Osteocyte (in vitro differentiated cells): ENCODE measurements at regions not wholly inside any gene's neighbourhood (a gene's known extent, or its start where the extent isn't known, plus 50 kb on each side); places are given as distances from the start of the nearest gene placed in this dataset.

Experiments
- DNase-seq: peaks from one replicate; pipeline ENCODE4 v3.0.0; 2021; ENCODE audit warnings: mixed read lengths; ENCODE audit not compliant: unreplicated experiment; ENCODE audit errors: extremely low spot score
- H3K27ac Mint-ChIP-seq: one replicate; pipeline ENCODE4 v1.8.0; 2021; ENCODE audit warnings: mild to moderate bottlenecking, mixed read lengths; ENCODE audit not compliant: unreplicated experiment
- H3K27me3 Mint-ChIP-seq: one replicate; pipeline ENCODE4 v1.8.0; 2021; ENCODE audit warnings: mixed read lengths; ENCODE audit not compliant: unreplicated experiment
- H3K36me3 Mint-ChIP-seq: one replicate; pipeline ENCODE4 v1.8.0; 2021; ENCODE audit warnings: mixed read lengths; ENCODE audit not compliant: unreplicated experiment
- H3K4me1 Mint-ChIP-seq: one replicate; pipeline ENCODE4 v1.8.0; 2021; ENCODE audit warnings: mixed read lengths; ENCODE audit not compliant: unreplicated experiment
- H3K4me3 Mint-ChIP-seq: one replicate; pipeline ENCODE4 v1.8.0; 2021; ENCODE audit warnings: mild to moderate bottlenecking, moderate library complexity, mixed read lengths; ENCODE audit not compliant: unreplicated experiment
- H3K9me3 Mint-ChIP-seq: one replicate; pipeline ENCODE4 v1.8.0; 2021; ENCODE audit warnings: mixed read lengths; ENCODE audit not compliant: unreplicated experiment
- CTCF ChIP-seq: fragments of 200-600 bp; sonication (generic); IDR thresholded peaks from 2 replicates; pipeline ENCODE4 v1.5.0; 2021; ENCODE audit warnings: antibody characterized with exemption, mild to moderate bottlenecking, moderate library complexity

GRCh38 chr20:46811224-46812084 lies 83.2 kb upstream of the EYA2 start:
- no peak for TF ChIP-seq CTCF
- no peaks in the 10 kb centered on the region for H3K36me3 Mint-ChIP-seq

DNA sequence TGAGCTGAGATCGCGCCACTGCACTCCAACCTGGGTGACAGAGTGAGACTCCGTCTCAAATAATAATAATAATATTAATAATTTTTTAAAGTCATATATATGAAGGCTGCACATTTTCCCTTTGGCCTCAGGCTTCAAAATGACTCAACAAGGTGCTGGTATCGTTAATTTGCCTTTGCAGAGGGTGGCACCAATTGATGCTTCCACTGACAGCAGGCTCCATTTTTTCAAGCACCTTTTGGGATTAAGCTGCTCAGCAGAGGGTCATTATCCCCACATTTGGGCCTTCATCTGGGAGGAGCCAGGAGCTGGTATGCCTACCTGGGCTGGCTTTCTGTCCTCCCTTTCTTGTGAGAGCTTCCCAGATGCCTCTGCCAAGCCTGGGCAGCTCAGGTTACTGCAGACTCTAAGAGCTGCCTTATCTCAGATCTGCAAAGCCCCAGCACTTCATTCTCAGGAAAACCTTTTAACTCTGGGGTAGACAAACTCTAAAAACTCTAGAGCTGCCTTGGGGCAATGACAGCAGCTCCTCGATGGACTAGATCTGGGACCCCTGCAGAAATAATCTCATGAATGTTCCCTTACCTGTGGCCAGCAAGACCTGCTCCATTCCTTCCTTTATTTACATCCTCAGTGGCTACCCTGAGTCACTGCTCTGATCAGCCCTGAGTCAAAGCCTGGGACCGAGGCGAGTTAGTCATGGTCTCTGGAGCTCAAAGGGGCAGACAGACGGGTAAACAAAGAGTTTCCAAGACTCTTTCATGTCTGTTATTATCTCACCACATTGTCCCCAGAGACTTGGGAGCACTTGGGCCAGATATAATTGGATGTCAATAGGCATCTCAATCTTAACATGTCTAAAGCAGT lies 80.0 kb upstream of the EYA2 start:
- peak; percentile 49 for DNase-seq
- Mint-ChIP-seq H3K9me3 (no peaks in the 10 kb centered on the region), H3K27me3 (peaks cover 50% of the 10 kb centered on the region), H3K4me1 (peaks cover 3% of the 10 kb centered on the region), H3K36me3 (no peaks in the 10 kb centered on the region), H3K27ac (no peak overlapping the region), H3K4me3 (no peak overlapping the region)
- TF ChIP-seq CTCF, result no peak

More at GRCh38 chr20:46811224-46812084, 83.2 kb upstream of the EYA2 start:
- peak; percentile 75 for DNase-seq
- H3K27ac Mint-ChIP-seq, result no peak overlapping the region
- no peak overlapping the region for H3K4me3 Mint-ChIP-seq
- peaks cover 3% of the 10 kb centered on the region for H3K4me1 Mint-ChIP-seq
- H3K9me3 Mint-ChIP-seq, result no peaks in the 10 kb centered on the region
- peaks cover 30% of the 10 kb centered on the region for H3K27me3 Mint-ChIP-seq

DNA sequence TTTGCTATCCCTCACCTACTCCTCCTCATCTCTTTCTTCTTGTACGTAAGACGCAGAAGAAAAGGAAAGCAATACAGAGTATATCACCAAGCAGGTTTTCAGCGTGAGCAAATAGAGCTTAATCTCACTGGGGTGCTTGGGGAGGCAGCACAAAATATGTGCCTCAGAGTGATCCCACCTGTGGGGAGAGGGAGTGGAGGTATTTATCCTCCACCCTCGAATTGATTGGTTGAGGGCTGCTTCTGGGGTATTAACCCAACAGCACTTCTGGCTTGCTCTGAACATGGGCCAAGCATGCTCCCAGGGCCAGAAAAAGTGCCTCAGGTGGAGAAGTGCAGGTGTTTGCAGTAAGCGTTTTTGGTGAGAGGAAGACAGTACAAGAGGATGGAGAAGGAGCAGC lies 78.5 kb upstream of the EYA2 start:
- no peaks in the 10 kb centered on the region for H3K9me3 Mint-ChIP-seq

GRCh38 chr20:46816886-46817638 lies 77.6 kb upstream of the EYA2 start:
- H3K36me3 Mint-ChIP-seq, result no peaks in the 10 kb centered on the region
- DNase-seq, result no peak
- no peaks in the 10 kb centered on the region for H3K9me3 Mint-ChIP-seq
- H3K4me3 Mint-ChIP-seq, result no peak overlapping the region
- no peak for TF ChIP-seq CTCF
- peaks cover 3% of the 10 kb centered on the region for H3K4me1 Mint-ChIP-seq
- peaks cover 48% of the 10 kb centered on the region for H3K27me3 Mint-ChIP-seq
- H3K27ac Mint-ChIP-seq, result no peak overlapping the region

More for the DNA sequence above, 78.5 kb upstream of the EYA2 start:
- Mint-ChIP-seq H3K27me3 (peaks cover 52% of the 10 kb centered on the region), H3K4me1 (peaks cover 3% of the 10 kb centered on the region), H3K27ac (no peak overlapping the region), H3K36me3 (no peaks in the 10 kb centered on the region), H3K4me3 (no peak overlapping the region)
- peak; percentile 42 for DNase-seq
- no peak for TF ChIP-seq CTCF
